HepG2 (cell line): ENCODE measurements at regions not wholly inside any gene's neighbourhood (a gene's known extent, or its start where the extent isn't known, plus 50 kb on each side); places are given as distances from the start of the nearest gene placed in this dataset.

ENCODE experiments used
- FOXK2 ChIP-seq: fragments of 450-650 bp; IDR thresholded peaks from 2 replicates; pipeline ENCODE4 v1.6.1; 2016
- JUN ChIP-seq: sonication (generic); formaldehyde crosslinking; IDR thresholded peaks from 2 replicates; pipeline ENCODE4 v1.4.0; 2020; ENCODE audit warnings: mild to moderate bottlenecking, missing genetic modification reagents
- NR2C2 ChIP-seq: sonication (generic); formaldehyde crosslinking; IDR thresholded peaks from 2 replicates; pipeline ENCODE4 v1.4.0; 2020; ENCODE audit warnings: missing genetic modification reagents, mild to moderate bottlenecking, moderate library complexity, borderline replicate concordance
- POLR2AphosphoS5 ChIP-seq: IDR thresholded peaks from 2 replicates; pipeline ENCODE4 v1.6.1; 2012; ENCODE audit warnings: low read depth, low read length
- RAD51 ChIP-seq: fragments of 450-650 bp; IDR thresholded peaks from 2 replicates; pipeline ENCODE4 v1.6.1; 2016; ENCODE audit warnings: borderline replicate concordance
- REPIN1 ChIP-seq: sonication (generic); formaldehyde crosslinking; IDR thresholded peaks from 2 replicates; pipeline ENCODE4 v1.8.0; 2022; ENCODE audit warnings: missing genetic modification reagents, low read depth, mild to moderate bottlenecking, borderline replicate concordance
- RFX1 ChIP-seq: fragments of 450-650 bp; IDR thresholded peaks from 2 replicates; pipeline ENCODE4 v1.6.1; 2017
- SMC3 ChIP-seq: IDR thresholded peaks from 2 replicates; pipeline ENCODE4 v1.6.1; 2011; ENCODE audit warnings: low read length, improper control_type of control experiment
- ZBTB21 ChIP-seq: sonication (generic); formaldehyde crosslinking; IDR thresholded peaks from 2 replicates; pipeline ENCODE4 v1.4.0; 2020; ENCODE audit warnings: missing genetic modification reagents
- TF ChIP-seq, protein P1 (sequence below): sonication (generic); formaldehyde crosslinking; IDR thresholded peaks from 2 replicates; pipeline ENCODE4 v1.5.0; 2020; ENCODE audit warnings: mild to moderate bottlenecking, missing genetic modification reagents, moderate library complexity
- TF ChIP-seq, protein P2 (sequence below): sonication (generic); formaldehyde crosslinking; IDR thresholded peaks from 2 replicates; pipeline ENCODE4 v1.8.0; 2022; ENCODE audit warnings: mild to moderate bottlenecking, missing genetic modification reagents, borderline replicate concordance

DNA sequence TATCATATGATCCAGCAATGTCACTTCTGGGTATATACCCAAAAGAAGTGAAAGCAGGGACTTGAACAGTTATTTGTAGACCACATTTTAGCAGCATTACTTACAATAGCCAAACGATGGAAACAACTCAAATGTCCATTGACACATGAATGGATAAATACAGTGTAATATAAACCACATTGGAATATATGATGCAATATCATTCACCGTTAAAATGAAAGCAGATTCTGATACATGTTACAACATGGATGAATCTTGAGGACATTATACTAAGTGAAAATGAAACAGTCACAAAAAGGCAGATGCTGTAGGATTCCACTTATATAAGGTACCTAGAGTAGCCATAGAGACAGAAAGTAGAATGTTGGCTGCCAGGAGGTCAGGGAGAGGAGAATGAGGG, 130.5 kb upstream of the SMAD1 start:
- no peak for TF ChIP-seq NR2C2
- no peak for TF ChIP-seq SMC3
- TF ChIP-seq POLR2AphosphoS5, result no peak
- TF ChIP-seq FOXK2, result no peak
- no peak for TF ChIP-seq RFX1
- no peak for TF ChIP-seq RAD51
- TF ChIP-seq, protein P1, sequence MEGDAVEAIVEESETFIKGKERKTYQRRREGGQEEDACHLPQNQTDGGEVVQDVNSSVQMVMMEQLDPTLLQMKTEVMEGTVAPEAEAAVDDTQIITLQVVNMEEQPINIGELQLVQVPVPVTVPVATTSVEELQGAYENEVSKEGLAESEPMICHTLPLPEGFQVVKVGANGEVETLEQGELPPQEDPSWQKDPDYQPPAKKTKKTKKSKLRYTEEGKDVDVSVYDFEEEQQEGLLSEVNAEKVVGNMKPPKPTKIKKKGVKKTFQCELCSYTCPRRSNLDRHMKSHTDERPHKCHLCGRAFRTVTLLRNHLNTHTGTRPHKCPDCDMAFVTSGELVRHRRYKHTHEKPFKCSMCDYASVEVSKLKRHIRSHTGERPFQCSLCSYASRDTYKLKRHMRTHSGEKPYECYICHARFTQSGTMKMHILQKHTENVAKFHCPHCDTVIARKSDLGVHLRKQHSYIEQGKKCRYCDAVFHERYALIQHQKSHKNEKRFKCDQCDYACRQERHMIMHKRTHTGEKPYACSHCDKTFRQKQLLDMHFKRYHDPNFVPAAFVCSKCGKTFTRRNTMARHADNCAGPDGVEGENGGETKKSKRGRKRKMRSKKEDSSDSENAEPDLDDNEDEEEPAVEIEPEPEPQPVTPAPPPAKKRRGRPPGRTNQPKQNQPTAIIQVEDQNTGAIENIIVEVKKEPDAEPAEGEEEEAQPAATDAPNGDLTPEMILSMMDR (CRISPR knock-in tag), result no peak
- TF ChIP-seq REPIN1 (CRISPR knock-in tag), result no peak
- TF ChIP-seq JUN (CRISPR knock-in tag), result no peak
- TF ChIP-seq ZBTB21, result no peak
- TF ChIP-seq, protein P2, sequence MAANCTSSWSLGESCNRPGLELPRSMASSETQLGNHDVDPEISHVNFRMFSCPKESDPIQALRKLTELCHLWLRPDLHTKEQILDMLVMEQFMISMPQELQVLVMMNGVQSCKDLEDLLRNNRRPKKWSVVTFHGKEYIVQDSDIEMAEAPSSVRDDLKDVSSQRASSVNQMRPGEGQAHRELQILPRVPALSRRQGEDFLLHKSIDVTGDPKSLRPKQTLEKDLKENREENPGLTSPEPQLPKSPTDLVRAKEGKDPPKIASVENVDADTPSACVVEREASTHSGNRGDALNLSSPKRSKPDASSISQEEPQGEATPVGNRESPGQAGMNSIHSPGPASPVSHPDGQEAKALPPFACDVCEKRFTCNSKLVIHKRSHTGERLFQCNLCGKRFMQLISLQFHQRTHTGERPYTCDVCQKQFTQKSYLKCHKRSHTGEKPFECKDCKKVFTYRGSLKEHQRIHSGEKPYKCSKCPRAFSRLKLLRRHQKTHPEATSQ (CRISPR knock-in tag), result no peak
